GM19452 (cell line): ENCODE measurements at regions not wholly inside any gene's neighbourhood (a gene's known extent, or its start where the extent isn't known, plus 50 kb on each side); places are given as distances from the start of the nearest gene placed in this dataset.

Experiments used
- ATAC-seq: cut with Tn5 transposase; IDR thresholded peaks from one replicate; pipeline ENCODE4 v1.9.1; 2021; ENCODE audit not compliant: unreplicated experiment

- no peak for ATAC-seq
Measured at GRCh38 chr4:90007494-90008167, 113.0 kb downstream of the MMRN1 start.

- no peak for ATAC-seq
Measured at GRCh38 chr4:90012918-90013317, 114.3 kb upstream of the CCSER1 start.

- no peak for ATAC-seq
Measured at GRCh38 chr4:90024519-90024918, 102.7 kb upstream of the CCSER1 start.

- ATAC-seq = no peak
Measured at GRCh38 chr4:90025248-90025647, 101.9 kb upstream of the CCSER1 start.

GRCh38 chr4:90027565-90027964 lies 99.6 kb upstream of the CCSER1 start:
- peak; percentile 85 for ATAC-seq

- ATAC-seq = no peak
Measured at GRCh38 chr4:90028460-90028859, 98.7 kb upstream of the CCSER1 start.

- ATAC-seq = no peak
Measured at GRCh38 chr4:90030202-90030601, 97.0 kb upstream of the CCSER1 start.

- ATAC-seq = no peak
Measured at GRCh38 chr4:90030953-90031352, 96.2 kb upstream of the CCSER1 start.

- ATAC-seq = no peak
Measured at GRCh38 chr4:90039122-90039521, 88.1 kb upstream of the CCSER1 start.

GRCh38 chr4:90051999-90052398 lies 75.2 kb upstream of the CCSER1 start:
- ATAC-seq = no peak

- ATAC-seq = no peak
Measured at GRCh38 chr4:90057091-90057490, 70.1 kb upstream of the CCSER1 start.

GRCh38 chr4:90060039-90060438 lies 67.2 kb upstream of the CCSER1 start:
- ATAC-seq = no peak

GRCh38 chr4:90061881-90062280 lies 65.3 kb upstream of the CCSER1 start:
- ATAC-seq = no peak

GRCh38 chr4:90064196-90064595 lies 63.0 kb upstream of the CCSER1 start:
- ATAC-seq = no peak

- no peak for ATAC-seq
Measured at GRCh38 chr4:90069151-90069550, 58.0 kb upstream of the CCSER1 start.

- ATAC-seq = no peak
Measured at GRCh38 chr4:90071289-90072235, 55.6 kb upstream of the CCSER1 start.

- ATAC-seq = no peak
Measured at GRCh38 chr4:90074322-90074886, 52.8 kb upstream of the CCSER1 start.
